Smooth muscle cell (in vitro differentiated cells): ENCODE measurements at regions not wholly inside any gene's neighbourhood (a gene's known extent, or its start where the extent isn't known, plus 50 kb on each side); places are given as distances from the start of the nearest gene placed in this dataset.
"Not testable (repeated sequence)": the region's sequence is repeated elsewhere in the genome, so short reads cannot be mapped to it uniquely, and the experiment has no call there.

Source experiments
- DNase-seq: peaks from one replicate; lab custom pipeline; 2025; ENCODE audit not compliant: unreplicated experiment; lab: John Stamatoyannopoulos, UW
- H2AFZ ChIP-seq: fragments of 200-600 bp; sonication (generic); 2 replicates; pipeline ENCODE4 v1.6.0; 2016; ENCODE audit warnings: antibody characterized with exemption, low read depth, mild to moderate bottlenecking
- H3F3A ChIP-seq: fragments of 200-600 bp; sonication (generic); 2 replicates; pipeline ENCODE4 v1.6.0; 2017; ENCODE audit warnings: antibody characterized with exemption, low read depth
- H3K27ac ChIP-seq: fragments of 200-600 bp; sonication (generic); 2 replicates; pipeline ENCODE4 v1.5.1; 2016; ENCODE audit warnings: low read depth, mild to moderate bottlenecking
- H3K27me3 ChIP-seq: fragments of 200-600 bp; sonication (generic); 2 replicates; pipeline ENCODE4 v1.6.1; 2016; ENCODE audit warnings: low read depth, mild to moderate bottlenecking
- H3K36me3 ChIP-seq: fragments of 200-600 bp; sonication (generic); 2 replicates; pipeline ENCODE4 v1.5.1; 2016; ENCODE audit warnings: low read depth
- H3K4me1 ChIP-seq: fragments of 200-600 bp; sonication (generic); 2 replicates; pipeline ENCODE4 v1.5.1; 2016; ENCODE audit warnings: low read depth
- H3K4me2 ChIP-seq: fragments of 200-600 bp; sonication (generic); 2 replicates; pipeline ENCODE4 v1.6.0; 2016; ENCODE audit warnings: mild to moderate bottlenecking
- H3K4me3 ChIP-seq: fragments of 200-600 bp; sonication (generic); 2 replicates; pipeline ENCODE4 v1.5.1; 2016; ENCODE audit warnings: mild to moderate bottlenecking
- H3K79me2 ChIP-seq: fragments of 200-600 bp; sonication (generic); 2 replicates; pipeline ENCODE4 v1.6.0; 2016; ENCODE audit warnings: low read depth, mild to moderate bottlenecking
- H3K9ac ChIP-seq: fragments of 200-600 bp; sonication (generic); 2 replicates; pipeline ENCODE4 v1.6.0; 2016; ENCODE audit warnings: low read depth
- H3K9me3 ChIP-seq: fragments of 200-600 bp; sonication (generic); replicated peaks from 2 replicates; pipeline ENCODE4 v1.5.1; 2016; ENCODE audit warnings: low read depth
- H4K20me1 ChIP-seq: fragments of 200-600 bp; sonication (generic); 2 replicates; pipeline ENCODE4 v1.6.0; 2016; ENCODE audit warnings: low read depth
- CTCF ChIP-seq: fragments of 200-600 bp; sonication (generic); IDR thresholded peaks from 2 replicates; pipeline ENCODE4 v1.5.1; 2017; ENCODE audit warnings: borderline replicate concordance, mild to moderate bottlenecking, antibody characterized with exemption; ENCODE audit not compliant: insufficient read depth, poor library complexity, severe bottlenecking
- WGBS: methylation state at CpG from one replicate; pipeline ENCODE4 v1.1.7; 2016; ENCODE audit warnings: low lambda C conversion rate; 5-methylcytosine and 5-hydroxymethylcytosine counted together

GRCh38 chr2:36190097-36190496, 165.5 kb upstream of the CRIM1 start:
- no peak overlapping the region for H2AFZ ChIP-seq
- no peak overlapping the region for H3K9ac ChIP-seq
- no peak for TF ChIP-seq CTCF
- no peaks in the 10 kb centered on the region for H3K4me1 ChIP-seq
- H3K79me2 ChIP-seq = no peaks in the 10 kb centered on the region
- H3K4me3 ChIP-seq = no peak overlapping the region
- WGBS = 78% methylated on average over 1 of the region's 1 CpG
- no peaks in the 10 kb centered on the region for H4K20me1 ChIP-seq
- H3F3A ChIP-seq = no peaks in the 10 kb centered on the region
- H3K27ac ChIP-seq = no peak overlapping the region
- no peaks in the 10 kb centered on the region for H3K9me3 ChIP-seq
- H3K4me2 ChIP-seq = no peak overlapping the region
- no peaks in the 10 kb centered on the region for H3K36me3 ChIP-seq
- DNase-seq = no peak
- no peaks in the 10 kb centered on the region for H3K27me3 ChIP-seq

- H3K4me1 ChIP-seq = no peaks in the 10 kb centered on the region
- no peaks in the 10 kb centered on the region for H4K20me1 ChIP-seq
- H3F3A ChIP-seq = no peaks in the 10 kb centered on the region
- no peak overlapping the region for H3K27ac ChIP-seq
- no peaks in the 10 kb centered on the region for H3K9me3 ChIP-seq
- no peak overlapping the region for H2AFZ ChIP-seq
- no peak for TF ChIP-seq CTCF
- H3K36me3 ChIP-seq = no peaks in the 10 kb centered on the region
- 91% methylated on average over 5 of the region's 5 CpGs for WGBS
- H3K4me2 ChIP-seq = no peak overlapping the region
- H3K79me2 ChIP-seq = no peaks in the 10 kb centered on the region
- H3K4me3 ChIP-seq = no peak overlapping the region
- DNase-seq = no peak
- H3K9ac ChIP-seq = no peak overlapping the region
- H3K27me3 ChIP-seq = no peaks in the 10 kb centered on the region
Observed at GRCh38 chr2:36185624-36186023, 170.0 kb upstream of the CRIM1 start.

GRCh38 chr2:36184848-36185247, 170.7 kb upstream of the CRIM1 start:
- no peak overlapping the region for H3K4me3 ChIP-seq
- no peaks in the 10 kb centered on the region for H4K20me1 ChIP-seq
- TF ChIP-seq CTCF = no peak
- no peak overlapping the region for H2AFZ ChIP-seq
- no peaks in the 10 kb centered on the region for H3K27me3 ChIP-seq
- no peak overlapping the region for H3K4me2 ChIP-seq
- no peak overlapping the region for H3K27ac ChIP-seq
- no peaks in the 10 kb centered on the region for H3K79me2 ChIP-seq
- no peaks in the 10 kb centered on the region for H3K9me3 ChIP-seq
- no peak for DNase-seq
- no peaks in the 10 kb centered on the region for H3K4me1 ChIP-seq
- no peaks in the 10 kb centered on the region for H3F3A ChIP-seq
- H3K9ac ChIP-seq = no peak overlapping the region
- no peaks in the 10 kb centered on the region for H3K36me3 ChIP-seq

- not testable (repeated sequence) for DNase-seq, H2AFZ ChIP-seq, H3K79me2 ChIP-seq, H3K9me3 ChIP-seq, H3K36me3 ChIP-seq, H3K4me2 ChIP-seq, H3K27me3 ChIP-seq, H3K9ac ChIP-seq, H3F3A ChIP-seq, H3K4me1 ChIP-seq, H3K4me3 ChIP-seq, H4K20me1 ChIP-seq, H3K27ac ChIP-seq
- 88% methylated on average over 7 of the region's 7 CpGs for WGBS
Observed at GRCh38 chr2:36180789-36181482, 174.6 kb upstream of the CRIM1 start.

GRCh38 chr2:36180293-36180692, 175.3 kb upstream of the CRIM1 start:
- H4K20me1 ChIP-seq, H3F3A ChIP-seq, H3K36me3 ChIP-seq, H2AFZ ChIP-seq, H3K4me3 ChIP-seq, H3K4me2 ChIP-seq, H3K79me2 ChIP-seq, H3K4me1 ChIP-seq, H3K9me3 ChIP-seq, H3K27me3 ChIP-seq, H3K9ac ChIP-seq, H3K27ac ChIP-seq, DNase-seq: not testable (repeated sequence)
- WGBS = 100% methylated on average over 2 of the region's 30 CpGs

- H3K9me3 ChIP-seq, H3K36me3 ChIP-seq, H3K4me3 ChIP-seq, H4K20me1 ChIP-seq, H3K27ac ChIP-seq, H3K79me2 ChIP-seq, H3K4me1 ChIP-seq, H2AFZ ChIP-seq, H3K9ac ChIP-seq, H3K27me3 ChIP-seq, DNase-seq, H3F3A ChIP-seq, H3K4me2 ChIP-seq: not testable (repeated sequence)
- WGBS = 94% methylated on average over 35 of the region's 42 CpGs
Observed at GRCh38 chr2:36179668-36180269, 175.8 kb upstream of the CRIM1 start.
